Renal cortex interstitium (tissue), 11 donors: ENCODE measurements at regions not wholly inside any gene's neighbourhood (a gene's known extent, or its start where the extent isn't known, plus 50 kb on each side); places are given as distances from the start of the nearest gene placed in this dataset.

ENCODE experiments used
- DNase-seq, 11 donors: peaks; one replicate each; pipeline ENCODE4 v3.0.0-alpha.2; 2013; ENCODE audit warnings: low read depth in 9 of 11, low spot score in 4 of 11; ENCODE audit errors: extremely low read depth in 1 of 11

GRCh38 chr7:369476-370258 is 79.7 kb downstream of the FOXL3 start:
- DNase-seq: no peak

DNA sequence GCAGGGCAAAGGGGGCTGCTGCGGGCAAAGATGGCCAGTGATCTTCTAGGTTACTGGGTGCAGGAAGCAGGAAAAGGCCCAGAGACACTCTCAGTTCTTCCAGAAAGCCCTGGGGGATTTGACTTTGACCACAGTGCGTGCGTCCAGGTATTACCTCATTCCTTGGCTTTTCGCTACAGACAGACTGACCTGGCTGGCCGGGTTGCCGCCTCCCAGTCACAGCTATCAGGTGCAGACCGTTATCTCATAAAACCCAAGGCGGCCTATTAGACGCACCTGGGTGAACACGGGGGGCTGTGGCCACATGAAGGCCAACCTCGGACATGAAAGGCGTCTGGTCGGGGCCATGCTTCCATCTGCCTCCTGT is 80.3 kb downstream of the FOXL3 start:
- DNase-seq: no peak

DNA sequence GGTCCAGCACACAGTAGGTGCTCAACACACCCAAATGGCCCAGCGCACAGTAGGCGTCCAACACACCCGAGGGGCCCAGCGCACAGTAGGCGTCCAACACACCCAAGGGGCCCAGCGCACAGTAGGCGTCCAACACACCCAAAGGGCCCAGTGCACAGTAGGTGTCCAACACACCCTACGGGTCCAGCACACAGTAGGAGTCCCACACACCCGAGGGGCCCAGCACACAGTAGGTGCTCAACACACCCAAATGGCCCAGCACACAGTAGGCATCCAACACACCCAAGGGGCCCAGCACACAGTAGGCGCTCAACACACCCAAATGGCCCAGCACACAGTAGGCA is 80.8 kb downstream of the FOXL3 start:
- DNase-seq: no peak

DNA sequence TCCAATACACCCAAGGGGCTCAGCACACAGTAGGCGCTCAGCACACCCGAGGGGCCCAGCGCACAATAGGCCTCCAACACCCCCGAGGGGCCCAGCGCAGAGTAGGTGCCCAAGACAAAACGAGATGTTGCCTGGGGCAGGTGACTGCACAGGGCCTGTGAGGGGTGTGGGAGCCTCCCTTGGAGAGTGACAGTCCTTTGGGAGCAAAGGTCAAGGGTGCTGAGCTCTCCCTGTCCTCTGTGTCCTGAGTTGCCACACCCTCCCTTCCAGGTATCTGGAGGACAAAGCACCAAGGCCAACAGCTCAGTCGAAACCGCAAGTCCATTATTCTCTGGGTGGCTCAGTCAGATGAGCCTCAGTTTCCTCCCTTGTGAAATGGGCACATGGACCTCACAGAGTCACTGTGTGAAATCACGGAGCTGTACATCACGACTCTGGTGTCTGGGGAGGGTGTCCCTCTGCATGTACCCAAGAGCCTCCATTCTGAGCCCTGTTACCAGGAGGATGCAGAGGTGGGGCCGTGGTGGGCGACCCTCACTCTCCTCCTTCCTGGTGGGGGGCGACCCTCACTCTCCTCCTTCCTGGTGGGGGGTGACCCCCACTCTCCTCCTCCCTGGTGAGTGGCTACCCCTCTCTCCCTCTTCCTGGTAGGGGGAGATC is 81.3 kb downstream of the FOXL3 start:
- no peak for DNase-seq

GRCh38 chr7:371779-372545 is 82.0 kb downstream of the FOXL3 start:
- DNase-seq: no peak

DNA sequence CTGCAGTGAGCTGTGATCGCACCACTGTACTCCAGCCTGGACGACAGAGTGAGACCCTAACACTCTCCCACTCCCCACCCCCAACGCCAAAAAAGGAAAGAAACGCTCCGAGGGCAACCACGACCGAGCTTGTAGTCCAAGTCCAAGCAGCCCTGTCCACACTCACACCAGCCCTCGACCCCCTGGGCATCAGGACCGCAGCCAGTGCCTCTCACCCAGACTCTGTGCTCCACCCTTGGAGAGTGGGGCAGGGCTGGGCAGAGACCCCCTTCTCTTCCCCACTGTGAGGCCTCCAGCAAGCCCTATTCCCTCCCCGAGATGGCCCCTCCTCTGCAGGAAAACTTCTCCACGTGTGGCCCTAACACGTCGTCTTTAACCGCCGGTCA is 82.6 kb downstream of the FOXL3 start:
- no peak for DNase-seq

GRCh38 chr7:372932-373791 is 83.2 kb downstream of the FOXL3 start:
- peak in 1 of 11 donors; percentile 67 for DNase-seq

DNA sequence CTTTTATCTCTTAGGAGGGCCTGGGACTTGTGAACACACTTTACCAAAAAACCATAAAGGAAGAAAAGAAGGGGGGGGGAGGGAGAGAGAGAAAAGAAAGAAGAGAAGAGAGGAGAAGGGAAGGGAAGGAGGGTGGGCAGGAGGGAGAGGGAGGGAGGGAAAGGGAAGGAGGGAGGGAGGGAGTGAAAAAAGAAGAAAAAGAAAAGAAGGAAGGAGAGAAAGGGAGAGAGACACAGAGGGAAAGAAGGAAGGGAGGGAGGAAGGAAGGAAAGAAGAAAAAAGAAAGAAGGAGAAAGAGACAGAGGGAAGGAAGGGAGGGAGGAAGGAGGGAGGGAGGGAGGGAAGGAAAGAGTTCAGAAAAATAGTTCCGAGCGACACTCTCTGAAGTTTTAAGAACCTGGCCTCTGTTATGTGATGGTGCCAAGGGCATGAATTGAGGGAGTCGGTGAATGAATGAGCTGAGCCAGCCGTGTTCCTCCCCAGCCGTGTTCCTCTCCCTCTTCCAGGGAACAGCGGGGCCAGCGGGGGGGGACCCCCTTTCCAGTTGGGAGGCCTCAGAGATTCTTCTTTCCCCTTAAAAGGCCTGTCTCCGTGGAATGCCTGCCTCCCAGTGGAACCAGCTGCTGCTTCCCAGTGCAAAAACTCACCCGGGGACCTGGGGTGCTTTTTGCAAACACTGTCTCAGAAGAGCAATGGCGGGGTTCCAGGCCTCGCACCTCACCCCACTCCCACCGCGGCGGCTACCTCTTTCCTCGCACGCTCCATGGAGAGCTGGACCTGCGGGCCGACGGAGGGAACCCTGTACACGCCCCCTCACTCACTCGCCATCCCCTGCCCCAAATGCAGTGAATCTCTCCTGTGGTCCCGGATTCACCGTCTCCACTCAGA is 84.1 kb downstream of the FOXL3 start:
- DNase-seq: no peak

GRCh38 chr7:374706-375311 is 84.8 kb downstream of the FOXL3 start:
- no peak for DNase-seq

GRCh38 chr7:375321-375831 is 85.4 kb downstream of the FOXL3 start:
- no peak for DNase-seq

- no peak for DNase-seq
Measured at GRCh38 chr7:375901-376305, 85.9 kb downstream of the FOXL3 start.

DNA sequence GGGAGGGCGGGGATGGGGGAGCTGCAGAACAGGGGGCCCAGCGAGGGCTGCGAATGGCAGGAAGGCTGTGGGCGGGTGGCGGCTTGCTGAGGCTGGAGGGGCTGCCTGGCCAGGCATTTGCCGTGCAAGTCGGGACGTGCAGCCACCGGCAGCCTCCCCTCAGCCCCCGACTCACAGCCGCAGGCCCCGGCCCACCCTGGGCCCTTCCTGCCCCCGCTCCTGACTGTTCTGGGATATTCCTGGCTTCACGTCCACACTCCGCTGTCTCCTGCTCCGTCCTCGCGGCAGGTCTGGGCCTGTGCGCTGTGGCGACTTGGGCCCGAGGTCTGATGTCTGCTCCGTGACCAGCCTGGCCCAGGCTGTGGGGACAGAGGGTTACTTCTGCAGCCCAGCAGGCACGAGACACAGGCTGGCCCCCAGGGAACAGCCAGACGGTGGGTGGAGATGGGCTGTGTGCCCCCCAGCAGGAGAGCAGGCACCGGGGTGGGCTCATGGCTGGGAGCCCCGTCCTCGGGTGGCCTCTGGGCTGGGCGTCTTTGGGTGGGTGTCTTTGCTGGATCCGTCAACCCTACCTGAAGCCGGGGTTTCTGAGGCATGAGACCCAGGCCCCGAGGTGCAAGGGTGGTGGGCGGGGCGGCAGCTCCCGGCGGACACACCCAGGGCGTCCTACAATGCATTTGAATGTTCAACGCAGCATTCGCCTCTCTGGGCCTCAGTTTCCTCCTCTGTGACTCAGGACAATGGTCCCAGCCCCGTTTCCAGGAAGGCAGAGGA is 86.5 kb downstream of the FOXL3 start:
- DNase-seq: no peak

DNA sequence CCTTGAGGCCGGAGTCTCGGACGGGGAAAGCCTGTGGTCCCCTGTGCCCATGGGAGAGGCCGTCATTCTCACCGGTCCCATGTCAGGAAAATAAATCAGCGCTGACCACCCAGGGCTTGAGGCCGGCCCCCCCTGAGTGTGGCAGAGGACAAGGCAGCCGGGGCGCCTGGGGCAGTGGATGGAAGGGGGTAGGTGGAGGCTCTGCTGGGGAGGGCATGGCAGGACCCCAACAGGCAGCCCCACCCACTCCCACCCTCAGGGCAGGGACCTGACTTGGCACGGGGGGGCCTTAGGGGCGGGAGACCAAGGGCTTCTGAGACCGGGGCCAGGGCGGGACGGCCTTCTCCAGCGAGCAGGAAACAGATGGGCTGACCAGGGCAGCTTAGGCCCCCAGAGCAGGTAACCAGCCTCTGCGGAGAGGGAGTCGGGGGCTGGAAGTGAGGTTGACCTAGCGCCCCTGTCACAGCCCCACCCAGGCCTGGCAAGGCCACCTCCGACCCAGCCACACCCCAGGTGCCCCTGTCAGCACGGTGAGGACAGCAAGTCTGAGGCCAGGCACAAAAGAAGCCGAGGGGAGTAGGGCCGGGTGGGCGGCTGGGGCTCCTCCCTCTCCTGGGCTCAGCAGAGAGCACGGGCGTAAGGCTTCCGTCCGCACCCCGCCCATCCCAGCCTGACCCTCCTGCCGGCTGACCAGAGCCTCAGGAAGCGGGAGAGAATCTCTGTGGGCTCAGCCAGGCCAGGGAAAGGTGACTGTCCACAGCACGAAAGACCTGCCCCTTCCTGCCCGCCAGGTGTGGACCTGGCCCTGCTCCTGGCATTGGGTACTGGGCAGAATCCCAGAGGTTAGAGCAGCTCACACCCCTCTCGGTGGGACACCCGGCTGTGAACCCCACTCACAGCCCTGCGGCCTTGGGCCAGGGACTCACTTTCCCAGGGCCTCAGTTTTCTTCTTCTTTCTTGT is 87.4 kb downstream of the FOXL3 start:
- DNase-seq: no peak

DNA sequence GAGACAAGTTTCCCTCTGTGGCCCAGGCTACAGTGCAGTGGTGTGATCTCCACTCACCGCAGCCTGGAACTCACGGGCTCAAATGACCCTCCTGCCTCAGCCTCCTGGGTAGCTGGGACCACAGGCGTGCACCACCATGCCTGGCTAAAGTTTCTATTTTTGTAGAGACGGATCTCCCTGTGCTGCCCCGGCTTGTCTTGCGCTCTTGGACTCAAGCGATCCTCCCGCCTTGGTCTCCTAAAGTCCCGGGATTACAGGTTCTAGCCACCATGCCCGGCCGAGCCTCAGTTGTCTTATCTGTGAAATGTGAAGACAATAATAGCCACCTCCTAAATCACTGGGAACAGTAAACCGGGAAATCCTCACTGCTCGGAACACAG is 88.1 kb downstream of the FOXL3 start:
- no peak for DNase-seq

GRCh38 chr7:378551-379455 is 88.8 kb downstream of the FOXL3 start:
- no peak for DNase-seq
